OCI-LY7 (cell line): ENCODE measurements at regions not wholly inside any gene's neighbourhood (a gene's known extent, or its start where the extent isn't known, plus 50 kb on each side); places are given as distances from the start of the nearest gene placed in this dataset.

Experiments
- EZH2phosphoT487 ChIP-seq: fragments of 200-600 bp; sonication (generic); IDR thresholded peaks from 2 replicates; pipeline ENCODE4 v1.6.1; 2018; ENCODE audit warnings: low read depth, borderline replicate concordance, mild to moderate bottlenecking, mixed run types, antibody characterized with exemption, low read length, moderate library complexity, mixed read lengths
- TF ChIP-seq, protein P1 (sequence below): fragments of 200-600 bp; sonication (generic); conservative IDR thresholded peaks from 2 replicates; pipeline ENCODE4 v1.5.1; 2014; ENCODE audit warnings: mild to moderate bottlenecking, antibody characterized with exemption, low read length, moderate library complexity, mixed read lengths

DNA sequence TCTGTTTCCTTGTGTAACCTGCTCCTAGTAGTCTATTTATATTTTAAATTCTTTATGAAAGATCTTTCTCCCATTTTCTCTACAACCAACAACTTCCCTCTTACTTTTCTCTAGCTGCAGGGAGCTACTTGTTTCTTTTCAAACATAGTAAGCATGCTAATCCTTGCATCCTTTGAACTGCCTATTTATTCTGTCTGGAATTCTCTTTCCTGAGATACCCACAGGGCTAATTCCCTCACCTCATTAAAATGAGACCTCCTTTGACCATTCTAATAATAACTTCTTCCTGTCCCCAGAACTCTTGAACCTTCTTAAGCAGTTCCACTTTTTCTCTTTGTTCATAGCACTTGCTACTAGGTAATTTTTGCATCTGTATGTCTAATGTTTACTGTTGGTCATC is 620.6 kb upstream of the CDH18 start:
- TF ChIP-seq, protein P1, sequence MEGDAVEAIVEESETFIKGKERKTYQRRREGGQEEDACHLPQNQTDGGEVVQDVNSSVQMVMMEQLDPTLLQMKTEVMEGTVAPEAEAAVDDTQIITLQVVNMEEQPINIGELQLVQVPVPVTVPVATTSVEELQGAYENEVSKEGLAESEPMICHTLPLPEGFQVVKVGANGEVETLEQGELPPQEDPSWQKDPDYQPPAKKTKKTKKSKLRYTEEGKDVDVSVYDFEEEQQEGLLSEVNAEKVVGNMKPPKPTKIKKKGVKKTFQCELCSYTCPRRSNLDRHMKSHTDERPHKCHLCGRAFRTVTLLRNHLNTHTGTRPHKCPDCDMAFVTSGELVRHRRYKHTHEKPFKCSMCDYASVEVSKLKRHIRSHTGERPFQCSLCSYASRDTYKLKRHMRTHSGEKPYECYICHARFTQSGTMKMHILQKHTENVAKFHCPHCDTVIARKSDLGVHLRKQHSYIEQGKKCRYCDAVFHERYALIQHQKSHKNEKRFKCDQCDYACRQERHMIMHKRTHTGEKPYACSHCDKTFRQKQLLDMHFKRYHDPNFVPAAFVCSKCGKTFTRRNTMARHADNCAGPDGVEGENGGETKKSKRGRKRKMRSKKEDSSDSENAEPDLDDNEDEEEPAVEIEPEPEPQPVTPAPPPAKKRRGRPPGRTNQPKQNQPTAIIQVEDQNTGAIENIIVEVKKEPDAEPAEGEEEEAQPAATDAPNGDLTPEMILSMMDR, result no peak
- no peak for TF ChIP-seq EZH2phosphoT487
